ENCODE measurements at regions not wholly inside any gene's neighbourhood (a gene's known extent, or its start where the extent isn't known, plus 50 kb on each side); places are given as distances from the start of the nearest gene placed in this dataset.

DNA sequence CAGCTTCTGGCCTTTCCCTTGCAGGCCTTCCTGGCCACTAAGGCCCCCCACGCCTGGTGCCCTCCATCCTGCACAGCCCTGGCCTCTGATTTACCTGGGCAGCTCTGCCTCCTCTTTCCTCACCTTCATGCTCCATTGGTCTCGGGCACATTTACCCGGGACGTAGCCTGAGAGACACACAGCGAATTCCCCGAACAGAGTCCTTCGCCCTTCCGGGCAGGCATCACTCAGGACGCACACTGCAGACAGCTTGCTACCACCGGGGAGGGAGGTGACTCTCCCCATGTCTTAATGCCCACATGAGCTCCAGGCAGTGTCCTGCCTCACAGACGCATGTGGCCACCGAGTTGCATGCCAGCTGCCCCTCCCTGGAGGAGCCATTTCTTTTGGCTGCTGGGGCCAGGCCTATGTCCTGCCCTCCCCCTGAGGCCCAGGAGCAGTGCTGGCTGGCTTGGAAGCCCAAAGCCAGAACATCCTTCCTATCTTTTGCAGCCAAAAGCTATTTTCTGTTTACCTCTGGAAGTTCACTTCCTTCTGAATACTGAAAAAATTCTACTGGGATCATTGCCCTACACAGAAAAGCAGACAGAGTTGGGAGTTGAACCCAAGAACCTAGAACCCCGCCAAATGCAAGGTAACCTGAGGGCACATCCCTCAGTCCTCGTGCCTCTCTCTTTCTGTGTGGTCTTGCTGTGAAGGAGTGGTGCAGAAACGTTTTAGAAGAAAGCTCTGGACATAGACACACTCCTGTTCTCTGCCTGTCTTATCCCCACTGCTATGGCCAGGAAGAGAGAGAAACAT lies 209.5 kb downstream of the TOMM20 start:
- Histone ChIP-seq H3K9me3 (ENCODE audit: control insufficient read depth, insufficient read depth, low read length) (peaks cover 8% of the 10 kb centered on the region; the same call in 1 of the 2 replicates), H3K27me3 (ENCODE audit: control insufficient read depth, insufficient read depth, low read length) (no peaks in the 10 kb centered on the region), H3K27ac (ENCODE audit: low read depth, low read length) (no peak overlapping the region), H3K4me3 (ENCODE audit: low read depth, low read length) (no peak overlapping the region)
- ChIA-PET POLR2A (no interaction called here), CTCF (no interaction called here)
- TF ChIP-seq CTCF (IDR thresholded peaks at IDR 0.05; ENCODE audit: low read depth, low read length), result no peak
- DNase-seq (ENCODE audit: low read depth, low spot score), result no peak

DNA sequence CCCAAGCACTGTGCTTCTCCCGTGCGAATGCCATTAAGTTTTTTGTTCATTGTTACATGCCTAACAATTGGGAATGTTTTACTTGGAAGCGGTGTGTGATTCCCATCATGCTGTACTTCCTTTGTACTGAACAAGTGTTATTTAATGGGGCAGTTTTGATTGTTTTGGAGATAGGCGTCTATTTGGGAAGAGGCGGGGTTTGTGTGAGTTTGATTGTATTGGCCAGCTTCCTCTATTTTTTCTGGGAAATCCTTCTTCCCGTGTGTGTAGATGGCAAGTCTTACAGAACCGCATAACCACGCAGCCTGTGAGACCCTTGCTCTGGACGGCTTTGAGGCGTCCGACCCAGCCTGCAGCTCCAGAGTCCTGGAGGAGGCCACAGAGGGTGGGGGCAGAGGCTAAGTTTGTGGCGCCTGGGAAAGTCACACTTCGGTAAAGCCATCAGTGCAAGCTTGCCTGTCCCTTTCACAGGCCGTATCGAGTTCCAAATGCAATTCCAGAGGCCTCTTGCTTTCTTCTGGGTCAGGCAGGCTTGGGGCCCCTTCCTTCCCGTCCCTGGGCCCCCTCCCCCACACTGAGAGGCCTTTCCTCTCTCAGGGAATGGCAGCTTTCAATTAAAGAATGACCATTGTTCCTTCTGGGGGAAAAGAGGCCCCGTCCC lies 210.3 kb downstream of the TOMM20 start:
- ChIA-PET POLR2A (no interaction called here), CTCF (no interaction called here)
- Histone ChIP-seq H3K27me3 (ENCODE audit: control insufficient read depth, insufficient read depth, low read length) (no peaks in the 10 kb centered on the region), H3K4me3 (ENCODE audit: low read depth, low read length) (no peak overlapping the region), H3K9me3 (ENCODE audit: control insufficient read depth, insufficient read depth, low read length) (peaks cover 8% of the 10 kb centered on the region; the same call in 1 of the 2 replicates), H3K27ac (ENCODE audit: low read depth, low read length) (no peak overlapping the region)
- TF ChIP-seq CTCF (IDR thresholded peaks at IDR 0.05; ENCODE audit: low read depth, low read length), result no peak
- DNase-seq (ENCODE audit: low read depth, low spot score), result no peak

GRCh38 chr1:234917495-234918180 lies 211.0 kb downstream of the TOMM20 start:
- Histone ChIP-seq H3K27ac (ENCODE audit: low read depth, low read length) (no peak overlapping the region), H3K27me3 (ENCODE audit: control insufficient read depth, insufficient read depth, low read length) (no peaks in the 10 kb centered on the region), H3K9me3 (ENCODE audit: control insufficient read depth, insufficient read depth, low read length) (peaks cover 8% of the 10 kb centered on the region; the same call in 1 of the 2 replicates), H3K4me3 (ENCODE audit: low read depth, low read length) (no peak overlapping the region)
- ChIA-PET POLR2A (no interaction called here), CTCF (no interaction called here)
- DNase-seq (ENCODE audit: low read depth, low spot score), result no peak
- no peak for TF ChIP-seq CTCF (IDR thresholded peaks at IDR 0.05; ENCODE audit: low read depth, low read length)

- H3K27me3 ChIP-seq (ENCODE audit: control insufficient read depth, insufficient read depth, low read length), result no peaks in the 10 kb centered on the region
- CTCF ChIA-PET, result interaction anchor here (0.6 to 0.7 kb wide), 2 partner anchors 318 to 345 kb away, joined by 3 to 8 read pairs; no protein-coding TSS in a partner anchor
- no peak overlapping the region for H3K4me3 ChIP-seq (ENCODE audit: low read depth, low read length)
- no peak overlapping the region for H3K27ac ChIP-seq (ENCODE audit: low read depth, low read length)
- peaks cover 8% of the 10 kb centered on the region; the same call in 1 of the 2 replicates for H3K9me3 ChIP-seq (ENCODE audit: control insufficient read depth, insufficient read depth, low read length)
- POLR2A ChIA-PET, result no interaction called here
- TF ChIP-seq CTCF (IDR thresholded peaks at IDR 0.05; ENCODE audit: low read depth, low read length), result no peak
- no peak for DNase-seq (ENCODE audit: low read depth, low spot score)
These were observed 211.8 kb downstream of the TOMM20 start for GRCh38 chr1:234916840-234917239.

All from AG04450 (cell line).